CD14-positive monocyte (primary cell): ENCODE measurements at regions not wholly inside any gene's neighbourhood (a gene's known extent, or its start where the extent isn't known, plus 50 kb on each side); places are given as distances from the start of the nearest gene placed in this dataset.
"Not testable (repeated sequence)": the region's sequence is repeated elsewhere in the genome, so short reads cannot be mapped to it uniquely, and the experiment has no call there.

Source experiments
- DNase-seq, 3 donors: peaks; one replicate each; pipeline ENCODE4 v3.0.0-alpha.2; 2011 to 2022
- H2AFZ ChIP-seq: 2 replicates; pipeline ENCODE4 v1.6.0; 2012; ENCODE audit warnings: mild to moderate bottlenecking, low read depth, low read length, inconsistent platforms; ENCODE audit not compliant: insufficient read depth, poor library complexity, severe bottlenecking
- H3K27ac ChIP-seq, 2 donors: 1 replicate in 1 of 2; 2 replicates in 1 of 2; pipeline ENCODE4 v1.5.1; 2012 to 2013; ENCODE audit warnings: low read length in 2 of 2, control low read depth in 1 of 2, inconsistent platforms in 1 of 2, low read depth in 1 of 2, mild to moderate bottlenecking in 1 of 2
- H3K27me3 ChIP-seq, 2 donors: one replicate each; pipeline versions ENCODE4 v1.6.0 to v1.6.1; 2011 to 2013; ENCODE audit warnings: low read length in 2 of 2; ENCODE audit not compliant: control insufficient read depth in 2 of 2, insufficient read depth in 2 of 2
- H3K36me3 ChIP-seq, 2 donors: replicated peaks in 1 of 2; 1 replicate in 1 of 2; 2 replicates in 1 of 2; pipeline versions ENCODE4 v1.5.1 to v1.6.1; 2012 to 2013; ENCODE audit warnings: low read length in 2 of 2, control low read depth in 1 of 2, inconsistent platforms in 1 of 2, mild to moderate bottlenecking in 1 of 2; ENCODE audit not compliant: insufficient read depth in 2 of 2, control insufficient read depth in 1 of 2
- H3K4me1 ChIP-seq, 2 donors: 1 replicate in 1 of 2; 2 replicates in 1 of 2; pipeline versions ENCODE4 v1.5.1 to v1.6.1; 2012 to 2013; ENCODE audit warnings: low read length in 2 of 2, control low read depth in 1 of 2, inconsistent platforms in 1 of 2, mild to moderate bottlenecking in 1 of 2, moderate library complexity in 1 of 2; ENCODE audit not compliant: insufficient read depth in 2 of 2, control insufficient read depth in 1 of 2
- H3K4me2 ChIP-seq: replicated peaks from 2 replicates; pipeline ENCODE3; 2012; ENCODE audit warnings: low read length, moderate library complexity, mild to moderate bottlenecking; ENCODE audit not compliant: poor library complexity, severe bottlenecking; ENCODE audit errors: extremely low read depth
- H3K4me3 ChIP-seq, 3 experiments: fragments of 200-600 bp in 1 of 3; sonication (generic) in 1 of 3; replicated peaks in 1 of 3; 1 replicate in 2 of 3; 2 replicates in 1 of 3; pipeline ENCODE4 v1.5.1; 2011 to 2013; ENCODE audit warnings: low read length in 3 of 3, mild to moderate bottlenecking in 3 of 3, control low read depth in 2 of 3, low read depth in 2 of 3, inconsistent platforms in 1 of 3, moderate library complexity in 1 of 3
- H3K79me2 ChIP-seq: 2 replicates; pipeline ENCODE4 v1.6.0; 2012; ENCODE audit warnings: mild to moderate bottlenecking, control low read depth, inconsistent platforms, low read length, moderate library complexity; ENCODE audit not compliant: insufficient read depth
- H3K9ac ChIP-seq: 2 replicates; pipeline ENCODE4 v1.6.0; 2017; ENCODE audit warnings: low read length, mild to moderate bottlenecking; ENCODE audit not compliant: insufficient read depth, poor library complexity, severe bottlenecking
- H3K9me3 ChIP-seq, 2 donors: replicated peaks in 1 of 2; 1 replicate in 1 of 2; 2 replicates in 1 of 2; pipeline versions ENCODE4 v1.5.1 to v1.6.1; 2012 to 2013; ENCODE audit warnings: low read length in 2 of 2, control low read depth in 1 of 2; ENCODE audit not compliant: control insufficient read depth in 1 of 2, insufficient read depth in 1 of 2
- H4K20me1 ChIP-seq: 2 replicates; pipeline ENCODE4 v1.6.0; 2012; ENCODE audit warnings: mild to moderate bottlenecking, low read length, control low read depth, moderate library complexity; ENCODE audit not compliant: insufficient read depth
- H3K27ac Mint-ChIP-seq, 7 donors: one replicate each; pipeline ENCODE4 v1.8.0; 2020; ENCODE audit warnings: mild to moderate bottlenecking in 7 of 7, mixed read lengths in 7 of 7, moderate library complexity in 6 of 7, inconsistent platforms in 2 of 7
- H3K27me3 Mint-ChIP-seq, 3 donors: one replicate each; pipeline ENCODE4 v1.8.0; 2021 to 2022; ENCODE audit warnings: low read depth in 3 of 3, mild to moderate bottlenecking in 3 of 3, mixed read lengths in 3 of 3, moderate library complexity in 3 of 3, inconsistent platforms in 1 of 3
- H3K36me3 Mint-ChIP-seq, 2 donors: one replicate each; pipeline ENCODE4 v1.8.0; 2020; ENCODE audit warnings: mixed read lengths in 2 of 2, inconsistent platforms in 1 of 2, mild to moderate bottlenecking in 1 of 2
- H3K4me1 Mint-ChIP-seq: one replicate; pipeline ENCODE4 v1.8.0; 2020; ENCODE audit warnings: mild to moderate bottlenecking, mixed read lengths
- H3K4me3 Mint-ChIP-seq, 2 donors: one replicate each; pipeline ENCODE4 v1.8.0; 2020; ENCODE audit warnings: mild to moderate bottlenecking in 2 of 2, mixed read lengths in 2 of 2, moderate library complexity in 1 of 2
- H3K9me3 Mint-ChIP-seq, 7 donors: one replicate each; pipeline ENCODE4 v1.8.0; 2020 to 2022; ENCODE audit warnings: mixed read lengths in 7 of 7, mild to moderate bottlenecking in 6 of 7, moderate library complexity in 6 of 7, inconsistent platforms in 2 of 7
- WGBS: methylation state at CpG from one replicate; pipeline ENCODE4 v1.1.5; 2013; ENCODE audit warnings: missing lambda C conversion rate; ENCODE audit not compliant: insufficient coverage; 5-methylcytosine and 5-hydroxymethylcytosine counted together
- intact Hi-C, 2 donors: fragments of 100-400 bp; cut with micrococcal nuclease; formaldehyde crosslinking; loops; one replicate each; pipeline versions ENCODE4 v1.15.0 to v1.15.1; 2023

DNA sequence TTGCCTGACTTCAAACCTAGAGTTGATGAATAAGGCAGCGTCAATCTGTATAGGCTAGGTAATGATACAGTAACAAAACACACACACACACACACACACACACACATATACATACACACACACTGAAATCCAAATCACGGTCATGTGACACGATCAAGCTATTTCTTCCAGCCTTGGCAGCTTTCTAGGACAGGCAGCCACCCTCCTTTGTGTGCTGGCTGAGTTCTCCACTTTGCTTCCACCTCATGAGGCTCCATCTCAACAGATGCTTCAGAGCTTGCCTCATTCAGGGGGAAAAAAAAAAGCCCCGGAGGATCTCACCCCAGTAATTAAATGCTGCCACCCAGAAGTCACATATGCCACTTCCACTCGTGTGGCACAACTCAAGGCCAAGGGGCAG, 217.9 kb downstream of the NPIPA8 start:
- H3K27ac Mint-ChIP-seq, H3K9ac ChIP-seq, H3K4me2 ChIP-seq, H3K4me3 ChIP-seq, H3K4me1 Mint-ChIP-seq, H3K36me3 ChIP-seq, H3K9me3 Mint-ChIP-seq, H3K9me3 ChIP-seq, H3K4me3 Mint-ChIP-seq, intact Hi-C loops, DNase-seq, H2AFZ ChIP-seq, H3K36me3 Mint-ChIP-seq, H3K27me3 ChIP-seq, H3K27me3 Mint-ChIP-seq, H4K20me1 ChIP-seq, H3K27ac ChIP-seq, H3K4me1 ChIP-seq, H3K79me2 ChIP-seq: not testable (repeated sequence)
- WGBS = no CpG with 5 or more reads among the region's 5 CpGs

DNA sequence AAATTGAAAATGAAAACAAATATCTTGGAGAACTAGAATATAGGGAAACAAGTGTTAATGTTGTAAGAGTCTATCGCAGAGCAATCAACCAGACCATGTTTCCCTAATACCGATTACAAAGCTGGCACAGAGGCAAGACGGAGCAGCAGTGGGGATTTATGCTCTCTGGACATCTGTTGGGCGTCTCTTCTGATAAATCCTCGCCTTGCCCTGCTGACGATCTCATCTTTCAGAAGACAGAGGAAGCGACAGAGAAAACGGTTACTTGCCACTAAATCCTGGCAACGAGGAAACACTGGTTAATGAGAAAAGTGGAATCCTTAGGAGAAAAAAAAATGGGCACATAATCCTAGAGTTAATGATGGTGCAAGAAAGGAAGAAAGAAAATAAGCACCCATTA, 218.5 kb downstream of the NPIPA8 start:
- H3K27ac ChIP-seq, H3K4me1 Mint-ChIP-seq, H3K27me3 Mint-ChIP-seq, H3K36me3 Mint-ChIP-seq, intact Hi-C loops, H3K9ac ChIP-seq, H2AFZ ChIP-seq, DNase-seq, H3K4me2 ChIP-seq, H3K4me1 ChIP-seq, H3K9me3 Mint-ChIP-seq, H3K36me3 ChIP-seq, H4K20me1 ChIP-seq, H3K79me2 ChIP-seq, H3K27ac Mint-ChIP-seq, H3K4me3 ChIP-seq, H3K27me3 ChIP-seq, H3K9me3 ChIP-seq, H3K4me3 Mint-ChIP-seq: not testable (repeated sequence)
- WGBS = no CpG with 5 or more reads among the region's 9 CpGs

DNA sequence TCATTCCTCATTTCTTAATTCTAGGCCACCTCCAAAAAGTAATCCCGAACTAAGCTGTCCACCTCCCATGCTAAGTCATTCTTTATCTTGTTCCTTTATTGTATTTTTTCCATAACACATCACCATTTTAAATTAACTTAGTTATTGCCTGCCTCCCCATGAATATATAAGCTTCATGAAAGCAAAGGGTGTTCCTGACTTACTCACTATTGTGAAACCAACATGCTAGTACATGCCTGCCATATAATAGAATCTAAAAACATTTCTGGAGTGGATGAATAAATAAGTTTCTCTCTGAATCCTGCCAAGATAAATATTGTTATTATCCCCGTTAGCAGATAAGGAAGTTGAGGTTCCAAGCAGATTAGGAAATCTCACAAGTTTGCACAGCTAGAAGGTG, 232.1 kb downstream of the NPIPA8 start:
- H3K27ac ChIP-seq, intact Hi-C loops, H3K9me3 ChIP-seq, H3K4me1 Mint-ChIP-seq, H3K27ac Mint-ChIP-seq, H3K9ac ChIP-seq, H3K36me3 ChIP-seq, H3K79me2 ChIP-seq, H2AFZ ChIP-seq, DNase-seq, H3K4me3 ChIP-seq, H4K20me1 ChIP-seq, H3K4me2 ChIP-seq, H3K4me3 Mint-ChIP-seq, H3K27me3 Mint-ChIP-seq, H3K36me3 Mint-ChIP-seq, H3K27me3 ChIP-seq, H3K4me1 ChIP-seq, H3K9me3 Mint-ChIP-seq: not testable (repeated sequence)
- no CpG with 5 or more reads among the region's 2 CpGs for WGBS

DNA sequence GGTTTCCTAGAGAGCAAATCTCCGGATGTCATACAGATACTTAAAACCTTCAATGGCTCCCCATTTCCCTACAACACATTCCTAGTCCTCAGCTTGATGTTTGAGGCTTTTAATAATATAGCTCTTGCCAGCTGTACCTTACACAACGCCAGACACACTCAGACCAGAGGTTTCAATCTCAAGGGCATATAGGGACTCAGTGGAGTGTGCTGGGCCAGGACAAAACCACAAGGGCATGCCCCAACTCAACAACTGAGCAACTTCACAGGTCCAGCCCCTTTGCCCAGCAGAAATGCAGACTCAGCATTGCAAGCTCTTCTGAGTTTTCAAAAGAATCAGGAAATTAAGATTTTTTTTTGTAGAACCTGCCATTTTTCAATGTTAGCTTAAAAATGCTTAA, 235.5 kb downstream of the NPIPA8 start:
- H3K27ac Mint-ChIP-seq, H3K4me3 ChIP-seq, H3K27ac ChIP-seq, H3K9me3 ChIP-seq, H3K36me3 Mint-ChIP-seq, H3K27me3 Mint-ChIP-seq, H4K20me1 ChIP-seq, H3K4me3 Mint-ChIP-seq, H3K36me3 ChIP-seq, intact Hi-C loops, DNase-seq, H3K4me1 Mint-ChIP-seq, H2AFZ ChIP-seq, H3K9ac ChIP-seq, H3K4me2 ChIP-seq, H3K27me3 ChIP-seq, H3K4me1 ChIP-seq, H3K79me2 ChIP-seq, H3K9me3 Mint-ChIP-seq: not testable (repeated sequence)
- WGBS = no CpG with 5 or more reads among the region's 2 CpGs

DNA sequence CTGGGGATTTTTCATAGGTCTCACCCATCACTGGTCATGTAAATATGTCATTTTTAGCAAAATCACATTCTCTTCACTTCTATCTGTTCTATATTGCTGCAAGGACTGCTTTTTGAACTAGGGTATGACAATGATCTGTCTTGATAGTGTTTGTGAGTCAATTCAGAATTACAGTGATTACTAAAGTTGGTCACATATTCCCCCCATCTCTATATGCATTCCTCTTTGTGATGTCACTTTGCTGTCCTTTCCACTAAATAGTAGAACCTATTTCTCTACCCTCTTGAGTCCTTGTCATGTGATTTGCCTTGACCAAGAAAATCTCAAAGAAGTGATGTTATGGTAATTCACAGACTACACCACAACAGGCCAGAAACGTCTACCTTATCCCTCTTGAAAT, 243.9 kb downstream of the NPIPA8 start:
- DNase-seq, H3K9ac ChIP-seq, H3K4me1 ChIP-seq, H3K4me3 Mint-ChIP-seq, H3K36me3 Mint-ChIP-seq, H3K4me3 ChIP-seq, intact Hi-C loops, H3K9me3 ChIP-seq, H3K27me3 Mint-ChIP-seq, H3K79me2 ChIP-seq, H3K36me3 ChIP-seq, H3K9me3 Mint-ChIP-seq, H3K27ac Mint-ChIP-seq, H4K20me1 ChIP-seq, H3K27ac ChIP-seq, H3K27me3 ChIP-seq, H3K4me2 ChIP-seq, H3K4me1 Mint-ChIP-seq, H2AFZ ChIP-seq: not testable (repeated sequence)
- WGBS = no CpG with 5 or more reads among the region's 1 CpG
